H1 (cell line): ENCODE measurements at regions not wholly inside any gene's neighbourhood (a gene's known extent, or its start where the extent isn't known, plus 50 kb on each side); places are given as distances from the start of the nearest gene placed in this dataset.

Experiments
- CTCF ChIA-PET: fragments of 300-600 bp; sonication (Branson Sonifier 250); formaldehyde crosslinking; loops from one replicate; lab custom pipeline; 2021; ENCODE audit not compliant: partially characterized antibody; lab: Charles Lee
- POLR2A ChIA-PET: fragments of 300-600 bp; sonication (Branson Sonifier 250); formaldehyde crosslinking; loops from one replicate; lab custom pipeline; 2021; ENCODE audit warnings: inconsistent platforms; ENCODE audit not compliant: partially characterized antibody; lab: Charles Lee
- DNase-seq, 2 experiments: peaks; one replicate each; pipeline versions ENCODE4 v3.0.0 to v3.0.0-alpha.2; 2010 to 2022; ENCODE audit warnings: low spot score in 2 of 2, low read depth in 1 of 2, mixed read lengths in 1 of 2
- FAIRE-seq: peaks from 2 replicates; lab custom pipeline; 2011; peaks lifted over from hg19 to GRCh38; lab: Jason Lieb, UNC
- H2AFZ ChIP-seq: 2 replicates; pipeline ENCODE4 v1.8.1; 2012; ENCODE audit warnings: low read length, inconsistent platforms
- H2AK5ac ChIP-seq: 2 replicates; pipeline ENCODE4 v1.6.1; 2013; ENCODE audit warnings: low read depth, low read length
- H2BK120ac ChIP-seq: replicated peaks from 2 replicates; pipeline ENCODE3; 2013; ENCODE audit warnings: low read depth, low read length, inconsistent platforms
- H2BK12ac ChIP-seq: 2 replicates; pipeline ENCODE4 v1.6.1; 2013; ENCODE audit warnings: low read depth, low read length
- H2BK15ac ChIP-seq: 2 replicates; pipeline ENCODE4 v1.6.1; 2013; ENCODE audit warnings: low read length
- H2BK20ac ChIP-seq: 2 replicates; pipeline ENCODE4 v1.6.1; 2013; ENCODE audit warnings: low read length
- H2BK5ac ChIP-seq: 2 replicates; pipeline ENCODE4 v1.6.1; 2013; ENCODE audit warnings: low read depth, low read length
- H3K14ac ChIP-seq: 2 replicates; pipeline ENCODE4 v1.6.1; 2013; ENCODE audit warnings: inconsistent platforms; ENCODE audit not compliant: insufficient read length
- H3K18ac ChIP-seq: 2 replicates; pipeline ENCODE4 v1.6.1; 2013; ENCODE audit warnings: low read length; ENCODE audit errors: extremely low read depth
- H3K23ac ChIP-seq: 2 replicates; pipeline ENCODE4 v1.6.1; 2013; ENCODE audit warnings: inconsistent platforms; ENCODE audit not compliant: insufficient read length
- H3K23me2 ChIP-seq: 2 replicates; pipeline ENCODE4 v1.6.1; 2013; ENCODE audit warnings: low read depth, low read length
- H3K27ac ChIP-seq: 2 replicates; pipeline ENCODE4 v1.6.1; 2011; ENCODE audit warnings: low read depth, low read length, inconsistent platforms
- H3K27me3 ChIP-seq, 4 experiments: replicated peaks in 1 of 4; 1 replicate in 1 of 4; 2 replicates in 3 of 4; pipeline versions ENCODE4 v1.6.1 to v1.8.1; 2011 to 2013; ENCODE audit warnings: low read length in 3 of 4, mild to moderate bottlenecking in 3 of 4, inconsistent platforms in 2 of 4, mixed read lengths in 2 of 4, moderate library complexity in 1 of 4; ENCODE audit not compliant: control insufficient read depth in 3 of 4, insufficient read depth in 3 of 4; ENCODE audit errors: extremely low read depth in 1 of 4
- H3K36me3 ChIP-seq, 4 experiments: 2 replicates each; pipeline versions ENCODE4 v1.6.1 to v1.8.1; 2011 to 2013; ENCODE audit warnings: mild to moderate bottlenecking in 4 of 4, low read length in 3 of 4, moderate library complexity in 2 of 4, control low read depth in 1 of 4, inconsistent platforms in 1 of 4; ENCODE audit not compliant: insufficient read depth in 4 of 4, control insufficient read depth in 2 of 4
- H3K4ac ChIP-seq: replicated peaks from 2 replicates; pipeline ENCODE3; 2013; ENCODE audit warnings: low read length, low read depth, mixed read lengths, inconsistent platforms; ENCODE audit not compliant: insufficient read length
- H3K4me1 ChIP-seq, 4 experiments: replicated peaks in 1 of 4; 1 replicate in 1 of 4; 2 replicates in 3 of 4; pipeline versions ENCODE4 v1.6.1 to v1.8.1; 2011 to 2013; ENCODE audit warnings: low read length in 3 of 4, inconsistent platforms in 2 of 4, mixed read lengths in 1 of 4; ENCODE audit not compliant: insufficient read depth in 4 of 4, control insufficient read depth in 3 of 4
- H3K4me2 ChIP-seq, 2 experiments: 2 replicates each; pipeline versions ENCODE4 v1.6.1 to v1.8.1; 2011 to 2013; ENCODE audit warnings: low read depth in 2 of 2, low read length in 2 of 2, control low read depth in 1 of 2, inconsistent platforms in 1 of 2, mild to moderate bottlenecking in 1 of 2; ENCODE audit not compliant: insufficient read depth in 1 of 2
- H3K4me3 ChIP-seq, 4 experiments: fragments of 200-600, 300-600 bp in 1 of 4; sonication (generic), shearing (Covaris generic), sonication (Bioruptor Twin) in 1 of 4; 2 replicates each; pipeline versions ENCODE4 v1.5.1 to v1.8.1; 2011 to 2016; ENCODE audit warnings: low read length in 4 of 4, low read depth in 3 of 4, control low read depth in 2 of 4, inconsistent platforms in 2 of 4, mild to moderate bottlenecking in 2 of 4, mixed read lengths in 1 of 4, moderate library complexity in 1 of 4; ENCODE audit not compliant: insufficient read depth in 2 of 4; ENCODE audit errors: extremely low read depth in 1 of 4
- H3K56ac ChIP-seq: replicated peaks from 2 replicates; pipeline ENCODE3; 2013; ENCODE audit warnings: low read depth, mild to moderate bottlenecking, mixed read lengths, low read length, inconsistent platforms; ENCODE audit not compliant: insufficient read length
- H3K79me1 ChIP-seq: 2 replicates; pipeline ENCODE4 v1.6.1; 2013; ENCODE audit warnings: low read depth, low read length, control low read depth
- H3K79me2 ChIP-seq, 2 experiments: 2 replicates each; pipeline versions ENCODE4 v1.6.1 to v1.8.1; 2012 to 2013; ENCODE audit warnings: low read length in 2 of 2, mild to moderate bottlenecking in 2 of 2, inconsistent platforms in 1 of 2; ENCODE audit not compliant: insufficient read depth in 2 of 2, control insufficient read depth in 1 of 2
- H3K9ac ChIP-seq, 4 experiments: replicated peaks in 1 of 4; 1 replicate in 1 of 4; 2 replicates in 3 of 4; pipeline versions ENCODE4 v1.6.1 to v1.8.1; 2011 to 2013; ENCODE audit warnings: low read depth in 3 of 4, low read length in 3 of 4, control low read depth in 2 of 4, mild to moderate bottlenecking in 2 of 4, moderate library complexity in 2 of 4, inconsistent platforms in 1 of 4; ENCODE audit errors: extremely low read depth in 1 of 4
- H3K9me3 ChIP-seq, 2 experiments: 2 replicates each; pipeline versions ENCODE4 v1.6.1 to v1.8.1; 2012 to 2013; ENCODE audit warnings: mild to moderate bottlenecking in 2 of 2, moderate library complexity in 2 of 2, control low read depth in 1 of 2, inconsistent platforms in 1 of 2, low read depth in 1 of 2, low read length in 1 of 2, mixed read lengths in 1 of 2; ENCODE audit not compliant: insufficient read depth in 2 of 2
- H4K20me1 ChIP-seq, 2 experiments: replicated peaks in 1 of 2; 2 replicates each; pipeline versions ENCODE3 to v1.8.1; 2011 to 2013; ENCODE audit warnings: inconsistent platforms in 2 of 2, low read length in 2 of 2, mild to moderate bottlenecking in 1 of 2; ENCODE audit not compliant: insufficient read depth in 2 of 2, control insufficient read depth in 1 of 2
- H4K5ac ChIP-seq: 2 replicates; pipeline ENCODE4 v1.6.1; 2013; ENCODE audit warnings: low read length, low read depth, mixed read lengths, inconsistent platforms; ENCODE audit not compliant: insufficient read length
- H4K8ac ChIP-seq: 2 replicates; pipeline ENCODE4 v1.8.0; 2013; ENCODE audit warnings: mild to moderate bottlenecking, moderate library complexity, low read length, inconsistent platforms; ENCODE audit not compliant: insufficient read depth; ENCODE audit errors: extremely low read depth
- H4K91ac ChIP-seq: replicated peaks from 2 replicates; pipeline ENCODE3; 2013; ENCODE audit warnings: low read length, mixed read lengths, inconsistent platforms; ENCODE audit not compliant: insufficient read length
- BACH1 ChIP-seq: IDR thresholded peaks from 2 replicates; pipeline ENCODE4 v1.6.1; 2012; ENCODE audit warnings: low read length, improper control_type of control experiment
- GABPA ChIP-seq: IDR thresholded peaks from 2 replicates; pipeline ENCODE4 v1.6.1; 2011; ENCODE audit warnings: mild to moderate bottlenecking, low read length, moderate library complexity, borderline replicate concordance; ENCODE audit not compliant: insufficient read depth
- KDM1A ChIP-seq: fragments of 200-600, 300-600 bp; sonication (generic); IDR thresholded peaks from 2 replicates; pipeline ENCODE4 v1.7.1; 2016; ENCODE audit warnings: mild to moderate bottlenecking, low read length, borderline replicate concordance
- MAX ChIP-seq: IDR thresholded peaks from 2 replicates; pipeline ENCODE4 v1.6.1; 2012; ENCODE audit warnings: inconsistent platforms
- SIRT6 ChIP-seq: IDR thresholded peaks from one replicate; pipeline ENCODE4 v1.7.1; 2012; ENCODE audit warnings: low read length, inconsistent platforms
- SP1 ChIP-seq: IDR thresholded peaks from 2 replicates; pipeline ENCODE4 v1.6.1; 2011; ENCODE audit warnings: low read depth, low read length
- SP2 ChIP-seq: IDR thresholded peaks from 2 replicates; pipeline ENCODE4 v1.6.1; 2012; ENCODE audit warnings: mild to moderate bottlenecking, low read length, inconsistent platforms
- YY1 ChIP-seq: IDR thresholded peaks from 2 replicates; pipeline ENCODE4 v1.6.1; 2011; ENCODE audit warnings: low read depth, mild to moderate bottlenecking, low read length
- WGBS, 2 experiments: shearing (Covaris generic) in 1 of 2; methylation state at CpG; one replicate each; pipeline versions ENCODE4 v1.1.6 to v1.1.7; 2013 to 2015; ENCODE audit warnings: low lambda C conversion rate in 2 of 2, mixed read lengths in 2 of 2, inconsistent platforms in 1 of 2, low coverage in 1 of 2, missing lambda C conversion rate in 1 of 2; ENCODE audit not compliant: insufficient replicate concordance in 2 of 2, insufficient coverage in 1 of 2, insufficient read length in 1 of 2; ENCODE audit errors: extremely low coverage in 1 of 2, missing lambda C conversion rate in 1 of 2; 5-methylcytosine and 5-hydroxymethylcytosine counted together
- TF ChIP-seq, protein P1 (sequence below): IDR thresholded peaks from 2 replicates; pipeline ENCODE4 v1.6.1; 2011; ENCODE audit warnings: low read length, improper control_type of control experiment
- TF ChIP-seq, protein P2 (sequence below): IDR thresholded peaks from 2 replicates; pipeline ENCODE4 v1.6.1; 2012; ENCODE audit warnings: inconsistent platforms

GRCh38 chr4:108533245-108533844, 87.0 kb upstream of the RPL34 start:
- H2BK12ac ChIP-seq, result no peak overlapping the region
- no peak overlapping the region for H3K56ac ChIP-seq
- no peak overlapping the region for H2BK120ac ChIP-seq
- H2BK20ac ChIP-seq, result no peak overlapping the region
- no peaks in the 10 kb centered on the region for H3K79me2 ChIP-seq
- H3K36me3 ChIP-seq, result no peaks in the 10 kb centered on the region
- H2BK5ac ChIP-seq, result no peak overlapping the region
- H4K91ac ChIP-seq, result no peak overlapping the region
- POLR2A ChIA-PET, result no interaction called here
- H3K18ac ChIP-seq, result no peak overlapping the region
- H4K5ac ChIP-seq, result no peak overlapping the region
- no peak overlapping the region for H3K9ac ChIP-seq
- no peaks in the 10 kb centered on the region for H3K9me3 ChIP-seq
- WGBS, 2 experiments, result 89% methylated on average over 4 of the region's 4 CpGs; no CpG with 5 or more reads in 1 of the 2 experiments
- no peak overlapping the region for H3K4me2 ChIP-seq
- no peak overlapping the region for H3K4me3 ChIP-seq
- no peak overlapping the region for H2AK5ac ChIP-seq
- no peak overlapping the region for H2AFZ ChIP-seq
- H4K8ac ChIP-seq, result no peak overlapping the region
- no peak overlapping the region for H3K27ac ChIP-seq
- TF ChIP-seq, protein P1, sequence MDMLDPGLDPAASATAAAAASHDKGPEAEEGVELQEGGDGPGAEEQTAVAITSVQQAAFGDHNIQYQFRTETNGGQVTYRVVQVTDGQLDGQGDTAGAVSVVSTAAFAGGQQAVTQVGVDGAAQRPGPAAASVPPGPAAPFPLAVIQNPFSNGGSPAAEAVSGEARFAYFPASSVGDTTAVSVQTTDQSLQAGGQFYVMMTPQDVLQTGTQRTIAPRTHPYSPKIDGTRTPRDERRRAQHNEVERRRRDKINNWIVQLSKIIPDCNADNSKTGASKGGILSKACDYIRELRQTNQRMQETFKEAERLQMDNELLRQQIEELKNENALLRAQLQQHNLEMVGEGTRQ, result no peak
- no peak for TF ChIP-seq SP2
- TF ChIP-seq, protein P2, sequence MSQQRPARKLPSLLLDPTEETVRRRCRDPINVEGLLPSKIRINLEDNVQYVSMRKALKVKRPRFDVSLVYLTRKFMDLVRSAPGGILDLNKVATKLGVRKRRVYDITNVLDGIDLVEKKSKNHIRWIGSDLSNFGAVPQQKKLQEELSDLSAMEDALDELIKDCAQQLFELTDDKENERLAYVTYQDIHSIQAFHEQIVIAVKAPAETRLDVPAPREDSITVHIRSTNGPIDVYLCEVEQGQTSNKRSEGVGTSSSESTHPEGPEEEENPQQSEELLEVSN, result no peak
- TF ChIP-seq YY1, result no peak
- TF ChIP-seq MAX, result no peak
- no peak for TF ChIP-seq GABPA
- TF ChIP-seq SIRT6, result no peak
- TF ChIP-seq KDM1A, result no peak
- no peak for TF ChIP-seq SP1
- TF ChIP-seq BACH1, result no peak
- peaks cover 0 to under 1% (median 0%) of the 10 kb centered on the region in 4 experiments; a peak in 1 of 7 replicates for H3K27me3 ChIP-seq
- CTCF ChIA-PET, result interaction anchor here (0.6 to 1.9 kb wide), 4 partner anchors 39 to 1665 kb away, joined by 3 to 4 read pairs (median 3); no protein-coding TSS in a partner anchor
- H3K4me1 ChIP-seq, result no peaks in the 10 kb centered on the region
- no peak overlapping the region for H2BK15ac ChIP-seq
- no peaks in the 10 kb centered on the region for H3K79me1 ChIP-seq
- H3K23ac ChIP-seq, result no peak overlapping the region
- no peak for FAIRE-seq
- H3K23me2 ChIP-seq, result no peaks in the 10 kb centered on the region; the same call in 1 of the 2 replicates
- H3K14ac ChIP-seq, result no peak overlapping the region
- H3K4ac ChIP-seq, result no peak overlapping the region
- no peak for DNase-seq
- no peaks in the 10 kb centered on the region for H4K20me1 ChIP-seq
